ENCODE measurements at regions not wholly inside any gene's neighbourhood (a gene's known extent, or its start where the extent isn't known, plus 50 kb on each side); places are given as distances from the start of the nearest gene placed in this dataset.

GRCh38 chr10:2914741-2915140, 152.6 kb upstream of the PFKP start:
- ATAC-seq (ENCODE audit: low read depth) (no peak), DNase-seq (ENCODE audit: low spot score) (no peak)
- no peaks in the 10 kb centered on the region for H3K4me1 ChIP-seq (ENCODE audit: insufficient read depth, poor library complexity, severe bottlenecking)
- no peak overlapping the region for H3K27ac ChIP-seq (ENCODE audit: poor library complexity, severe bottlenecking)
- no peaks in the 10 kb centered on the region for H3K9me3 ChIP-seq (ENCODE audit: severe bottlenecking)
- H3K36me3 ChIP-seq (ENCODE audit: low read depth) = no peaks in the 10 kb centered on the region
- no peak overlapping the region for H3K4me3 ChIP-seq (ENCODE audit: severe bottlenecking)
- H3K27me3 ChIP-seq (ENCODE audit: insufficient read depth, poor library complexity, severe bottlenecking) = peaks cover 7% of the 10 kb centered on the region
- no peak for TF ChIP-seq CTCF (IDR thresholded peaks at IDR 0.05; ENCODE audit: poor library complexity, severe bottlenecking)

- ATAC-seq (ENCODE audit: low read depth) = no peak
- Histone ChIP-seq H3K27ac (ENCODE audit: poor library complexity, severe bottlenecking) (no peak overlapping the region), H3K9me3 (ENCODE audit: severe bottlenecking) (no peaks in the 10 kb centered on the region), H3K36me3 (ENCODE audit: low read depth) (no peaks in the 10 kb centered on the region), H3K27me3 (ENCODE audit: insufficient read depth, poor library complexity, severe bottlenecking) (peaks cover 2% of the 10 kb centered on the region), H3K4me3 (ENCODE audit: severe bottlenecking) (no peak overlapping the region), H3K4me1 (ENCODE audit: insufficient read depth, poor library complexity, severe bottlenecking) (no peaks in the 10 kb centered on the region)
- no peak for TF ChIP-seq CTCF (IDR thresholded peaks at IDR 0.05; ENCODE audit: poor library complexity, severe bottlenecking)
- DNase-seq (ENCODE audit: low spot score) = no peak
Measured at GRCh38 chr10:2913474-2913873, 153.9 kb upstream of the PFKP start.

GRCh38 chr10:2910656-2911055, 156.7 kb upstream of the PFKP start:
- Histone ChIP-seq H3K36me3 (ENCODE audit: low read depth) (no peaks in the 10 kb centered on the region), H3K9me3 (ENCODE audit: severe bottlenecking) (no peaks in the 10 kb centered on the region), H3K4me1 (ENCODE audit: insufficient read depth, poor library complexity, severe bottlenecking) (no peaks in the 10 kb centered on the region), H3K27me3 (ENCODE audit: insufficient read depth, poor library complexity, severe bottlenecking) (peaks cover 2% of the 10 kb centered on the region), H3K27ac (ENCODE audit: poor library complexity, severe bottlenecking) (no peak overlapping the region), H3K4me3 (ENCODE audit: severe bottlenecking) (no peak overlapping the region)
- DNase-seq (ENCODE audit: low spot score) (no peak), ATAC-seq (ENCODE audit: low read depth) (no peak)
- TF ChIP-seq CTCF (IDR thresholded peaks at IDR 0.05; ENCODE audit: poor library complexity, severe bottlenecking) = no peak

GRCh38 chr10:2909921-2910320, 157.4 kb upstream of the PFKP start:
- no peak for ATAC-seq (ENCODE audit: low read depth)

More at GRCh38 chr10:2909921-2910320, 157.4 kb upstream of the PFKP start:
- Histone ChIP-seq H3K4me3 (ENCODE audit: severe bottlenecking) (no peak overlapping the region), H3K36me3 (ENCODE audit: low read depth) (no peaks in the 10 kb centered on the region), H3K27ac (ENCODE audit: poor library complexity, severe bottlenecking) (no peak overlapping the region), H3K27me3 (ENCODE audit: insufficient read depth, poor library complexity, severe bottlenecking) (peaks cover 2% of the 10 kb centered on the region), H3K9me3 (ENCODE audit: severe bottlenecking) (no peaks in the 10 kb centered on the region), H3K4me1 (ENCODE audit: insufficient read depth, poor library complexity, severe bottlenecking) (no peaks in the 10 kb centered on the region)
- TF ChIP-seq CTCF (IDR thresholded peaks at IDR 0.05; ENCODE audit: poor library complexity, severe bottlenecking) = no peak
- no peak for DNase-seq (ENCODE audit: low spot score)

Measured in RWPE2 (cell line).